Activated CD8-positive, alpha-beta memory T cell treated with anti-CD3 and anti-CD28 coated beads, Interleukin-2, amount 10 ng/mL, durations not matched to agents 7 days and 5 days (primary cell): ENCODE measurements at regions not wholly inside any gene's neighbourhood (a gene's known extent, or its start where the extent isn't known, plus 50 kb on each side); places are given as distances from the start of the nearest gene placed in this dataset.

Experiments
- ATAC-seq: fragments of 150-1000 bp; cut with Tn5 transposase; one replicate; pipeline ENCODE4 v1.10.0; 2021; ENCODE audit warnings: moderate library complexity
- CTCF ChIA-PET: fragments of 350-600 bp; sonication (Branson Sonifier 250); formaldehyde crosslinking; loops from one replicate; lab custom pipeline; 2021; ENCODE audit warnings: antibody characterized with exemption; lab: Charles Lee
- DNase-seq: peaks from one replicate; pipeline ENCODE4 v3.0.0-alpha.2; 2020
- H3K27ac Mint-ChIP-seq: one replicate; pipeline ENCODE4 v1.8.0; 2021; ENCODE audit warnings: mild to moderate bottlenecking, mixed read lengths
- H3K27me3 Mint-ChIP-seq: one replicate; pipeline ENCODE4 v1.8.0; 2021; ENCODE audit warnings: mixed read lengths
- H3K36me3 Mint-ChIP-seq: one replicate; pipeline ENCODE4 v1.8.0; 2021; ENCODE audit warnings: mild to moderate bottlenecking, mixed read lengths
- H3K4me1 Mint-ChIP-seq: one replicate; pipeline ENCODE4 v1.8.0; 2021; ENCODE audit warnings: mixed read lengths
- H3K4me3 Mint-ChIP-seq: one replicate; pipeline ENCODE4 v1.8.0; 2021; ENCODE audit warnings: mild to moderate bottlenecking, moderate library complexity, mixed read lengths
- H3K9me3 Mint-ChIP-seq: one replicate; pipeline ENCODE4 v1.8.0; 2022; ENCODE audit warnings: low read depth, mixed read lengths

DNA sequence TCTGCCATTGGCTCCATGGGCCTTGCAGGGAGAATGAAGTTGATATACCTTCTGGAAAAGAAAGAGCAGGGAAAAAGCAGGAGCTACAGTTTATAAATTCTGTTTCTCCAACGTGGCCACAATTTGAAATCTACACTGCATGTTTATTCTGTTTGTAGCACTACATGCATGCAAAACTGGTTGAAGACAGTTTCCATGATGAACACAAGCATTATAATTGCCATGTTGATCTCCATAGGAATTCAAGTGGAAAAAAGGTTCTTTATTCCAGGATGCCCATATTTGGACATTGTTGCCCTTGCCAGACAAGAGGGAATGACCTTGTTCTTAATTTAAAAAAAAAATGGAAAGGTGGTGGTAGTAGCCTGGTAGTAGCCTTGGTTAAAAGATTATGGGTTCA lies 69.2 kb upstream of the PALM2AKAP2 start:
- DNase-seq (no peak), ATAC-seq (no peak)
- CTCF ChIA-PET = no interaction called here
- H3K4me1 Mint-ChIP-seq = no peaks in the 10 kb centered on the region
- H3K4me3 Mint-ChIP-seq = no peak overlapping the region
- H3K27me3 Mint-ChIP-seq = no peaks in the 10 kb centered on the region
- H3K9me3 Mint-ChIP-seq = no peaks in the 10 kb centered on the region
- H3K27ac Mint-ChIP-seq = no peak overlapping the region
- H3K36me3 Mint-ChIP-seq = no peaks in the 10 kb centered on the region

DNA sequence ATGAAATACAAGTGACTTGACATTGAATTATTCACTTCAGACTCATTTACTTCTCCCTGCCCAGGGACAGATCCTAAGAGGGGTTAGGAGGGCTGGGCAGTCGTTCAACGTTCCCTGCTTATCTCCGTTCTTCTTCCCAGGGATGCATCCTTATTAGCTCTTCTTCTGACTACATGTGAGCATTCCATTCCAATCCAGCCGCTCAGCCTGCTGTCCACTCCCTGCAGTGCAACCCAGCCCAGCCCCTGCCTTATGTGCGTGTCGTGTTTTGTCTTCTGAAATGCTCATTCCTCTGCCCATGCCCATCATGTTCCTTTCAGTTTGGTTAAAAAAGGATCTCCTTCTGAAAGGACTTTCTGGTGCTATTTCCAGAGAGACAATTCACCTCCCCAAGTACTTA lies 64.7 kb upstream of the PALM2AKAP2 start:
- Mint-ChIP-seq H3K27me3 (no peaks in the 10 kb centered on the region), H3K27ac (no peak overlapping the region), H3K4me3 (no peak overlapping the region), H3K36me3 (no peaks in the 10 kb centered on the region), H3K4me1 (no peaks in the 10 kb centered on the region), H3K9me3 (no peaks in the 10 kb centered on the region)
- ATAC-seq (no peak), DNase-seq (no peak)
- CTCF ChIA-PET = no interaction called here

DNA sequence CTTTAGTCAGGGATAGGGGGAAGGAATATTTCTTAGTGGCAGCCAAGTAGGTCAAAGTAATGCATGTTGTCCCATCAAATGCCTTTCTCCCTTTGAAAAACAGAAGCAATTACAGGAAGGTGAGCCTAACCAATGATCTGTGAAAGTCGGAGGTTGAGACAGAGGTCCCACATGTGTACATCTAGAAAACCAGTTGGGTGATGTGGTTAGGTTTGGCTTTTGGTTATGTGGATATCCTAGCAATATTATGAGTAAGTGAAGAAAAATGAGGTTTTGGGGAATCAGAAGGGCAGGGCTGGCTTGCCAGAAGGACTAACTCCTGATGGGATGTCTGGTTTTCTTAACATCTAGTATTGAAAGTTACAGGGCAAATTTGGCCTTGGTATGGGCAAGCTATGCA lies 63.4 kb upstream of the PALM2AKAP2 start:
- H3K4me3 Mint-ChIP-seq = no peak overlapping the region
- ATAC-seq (no peak), DNase-seq (no peak)
- H3K36me3 Mint-ChIP-seq = no peaks in the 10 kb centered on the region
- H3K27me3 Mint-ChIP-seq = no peaks in the 10 kb centered on the region
- H3K4me1 Mint-ChIP-seq = no peaks in the 10 kb centered on the region
- no peak overlapping the region for H3K27ac Mint-ChIP-seq
- CTCF ChIA-PET = no interaction called here
- no peaks in the 10 kb centered on the region for H3K9me3 Mint-ChIP-seq

DNA sequence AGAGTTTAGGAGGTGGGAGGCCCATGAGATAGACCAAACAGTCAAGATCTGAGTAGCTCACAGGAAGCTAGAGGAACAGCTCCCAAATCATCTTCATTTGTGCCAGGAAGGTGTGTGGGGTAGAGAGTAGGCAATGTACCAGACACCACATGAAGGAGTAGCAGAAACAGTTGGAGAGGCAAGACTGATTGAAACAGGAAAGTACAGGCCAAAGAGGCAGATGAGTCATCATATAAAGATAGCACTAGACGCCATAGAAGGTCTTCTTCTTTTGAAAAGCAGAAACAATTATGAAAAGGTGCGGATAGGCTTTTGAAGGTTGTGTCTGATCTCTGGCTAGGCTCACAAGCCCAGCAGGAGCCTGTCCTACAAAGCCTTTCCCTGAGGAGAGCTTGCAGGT lies 62.7 kb upstream of the PALM2AKAP2 start:
- DNase-seq (no peak), ATAC-seq (no peak)
- Mint-ChIP-seq H3K27ac (no peak overlapping the region), H3K27me3 (no peaks in the 10 kb centered on the region), H3K4me1 (no peaks in the 10 kb centered on the region), H3K4me3 (no peak overlapping the region), H3K36me3 (no peaks in the 10 kb centered on the region), H3K9me3 (no peaks in the 10 kb centered on the region)
- CTCF ChIA-PET = no interaction called here

DNA sequence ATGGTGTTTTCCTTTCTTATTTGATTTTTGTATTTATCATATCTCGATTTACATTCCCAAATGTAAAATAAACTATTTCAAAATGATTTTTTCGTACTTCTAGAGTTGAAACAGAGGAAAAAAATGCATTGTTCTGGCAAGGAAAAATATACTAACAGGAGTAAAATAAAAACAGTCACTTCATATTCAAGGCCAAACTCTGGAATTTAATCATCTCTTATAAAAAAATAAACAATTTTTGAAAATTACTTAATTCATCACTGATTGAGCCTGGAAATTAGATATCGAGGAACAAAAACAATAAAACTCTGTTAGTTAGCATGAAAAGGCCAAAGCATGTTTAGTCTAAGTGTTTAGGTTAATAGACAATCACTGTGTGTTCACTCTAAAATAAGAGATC lies 61.1 kb upstream of the PALM2AKAP2 start:
- Mint-ChIP-seq H3K27ac (no peak overlapping the region), H3K36me3 (no peaks in the 10 kb centered on the region), H3K9me3 (no peaks in the 10 kb centered on the region), H3K4me1 (no peaks in the 10 kb centered on the region), H3K4me3 (no peak overlapping the region), H3K27me3 (no peaks in the 10 kb centered on the region)
- DNase-seq (no peak), ATAC-seq (no peak)
- CTCF ChIA-PET = no interaction called here

DNA sequence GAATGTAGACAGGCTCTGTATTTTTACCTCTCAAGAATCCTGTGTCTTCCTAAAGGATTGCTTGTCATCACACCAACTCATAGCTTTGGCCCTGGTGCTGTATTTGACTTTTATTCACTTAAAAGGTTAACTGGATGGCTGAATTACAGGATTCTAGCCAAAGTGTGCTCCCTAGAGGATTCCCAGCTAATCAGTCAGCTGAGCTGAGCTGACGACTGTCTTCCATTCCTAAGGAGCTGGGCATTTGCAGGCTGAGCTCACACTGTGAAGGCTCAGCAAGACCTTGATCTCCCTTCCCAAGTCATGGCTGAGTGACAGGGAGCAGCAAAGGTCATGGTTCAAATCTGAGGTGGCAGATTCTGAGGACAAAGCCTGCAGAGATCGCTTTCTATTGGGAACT lies 59.0 kb upstream of the PALM2AKAP2 start:
- H3K36me3 Mint-ChIP-seq = no peaks in the 10 kb centered on the region
- H3K9me3 Mint-ChIP-seq = no peaks in the 10 kb centered on the region
- no peaks in the 10 kb centered on the region for H3K4me1 Mint-ChIP-seq
- DNase-seq (no peak), ATAC-seq (no peak)
- CTCF ChIA-PET = no interaction called here
- H3K27me3 Mint-ChIP-seq = no peaks in the 10 kb centered on the region
- no peak overlapping the region for H3K4me3 Mint-ChIP-seq
- no peak overlapping the region for H3K27ac Mint-ChIP-seq

DNA sequence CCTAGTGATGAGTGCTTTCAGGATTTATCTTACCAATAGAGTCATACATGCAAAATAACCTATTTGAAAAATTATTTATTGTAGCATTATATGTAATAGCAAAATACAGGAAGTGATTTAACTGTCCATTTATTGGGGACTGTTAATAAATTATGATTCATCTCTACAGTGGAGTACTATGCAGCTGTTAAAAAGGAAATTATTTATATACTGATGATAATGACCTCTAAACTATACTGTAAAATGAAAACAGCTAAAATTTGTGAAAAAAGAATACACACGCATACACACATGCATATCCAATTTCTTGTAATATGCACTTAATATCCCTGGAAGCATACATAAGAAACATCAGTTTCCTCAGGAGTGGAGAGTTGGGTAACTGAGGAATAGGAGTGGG lies 58.0 kb upstream of the PALM2AKAP2 start:
- H3K9me3 Mint-ChIP-seq = no peaks in the 10 kb centered on the region
- no peak for DNase-seq
- CTCF ChIA-PET = no interaction called here
- H3K4me1 Mint-ChIP-seq = no peaks in the 10 kb centered on the region
- H3K27me3 Mint-ChIP-seq = no peaks in the 10 kb centered on the region
- H3K36me3 Mint-ChIP-seq = no peaks in the 10 kb centered on the region
- H3K27ac Mint-ChIP-seq = no peak overlapping the region
- no peak for ATAC-seq
- no peak overlapping the region for H3K4me3 Mint-ChIP-seq

DNA sequence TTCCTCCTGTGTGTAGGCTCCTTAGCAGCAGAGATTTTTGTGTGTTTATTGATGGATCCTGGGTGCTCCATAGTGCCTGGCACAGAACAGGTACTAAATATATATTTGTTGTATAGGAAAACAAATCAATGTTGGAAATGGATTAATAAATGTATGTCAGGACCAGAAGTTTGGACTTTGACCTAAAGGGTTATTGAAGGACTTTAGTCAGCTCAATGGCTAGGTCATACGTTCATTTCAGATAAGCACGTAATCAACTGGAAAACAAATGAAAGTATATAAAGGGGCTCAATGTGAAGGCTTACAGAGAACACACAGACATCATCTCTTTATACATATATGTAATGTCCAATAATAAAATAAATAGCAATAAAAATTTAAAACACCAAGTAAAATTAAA lies 56.2 kb upstream of the PALM2AKAP2 start:
- no peak overlapping the region for H3K27ac Mint-ChIP-seq
- H3K36me3 Mint-ChIP-seq = no peaks in the 10 kb centered on the region
- H3K4me3 Mint-ChIP-seq = no peak overlapping the region
- no peaks in the 10 kb centered on the region for H3K4me1 Mint-ChIP-seq
- ATAC-seq (no peak), DNase-seq (no peak)
- no peaks in the 10 kb centered on the region for H3K9me3 Mint-ChIP-seq
- CTCF ChIA-PET = no interaction called here
- H3K27me3 Mint-ChIP-seq = no peaks in the 10 kb centered on the region

DNA sequence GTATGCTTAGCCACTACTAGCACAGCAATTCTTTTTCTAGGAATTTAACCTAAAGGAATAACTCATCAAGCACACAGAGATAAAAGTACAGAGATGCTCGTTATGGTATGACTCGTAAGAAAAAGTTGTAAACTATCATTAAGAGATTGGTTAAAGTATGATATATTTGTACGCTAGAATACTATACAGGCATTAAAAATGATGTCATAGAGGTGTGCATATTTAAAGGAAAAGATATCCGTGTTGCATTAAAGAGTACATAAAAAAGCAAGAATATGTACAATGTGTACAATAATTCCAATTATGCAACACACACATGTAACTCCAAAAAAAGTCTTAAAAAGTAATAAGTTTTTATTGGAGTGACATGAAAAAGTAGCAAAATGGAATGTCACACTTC lies 54.5 kb upstream of the PALM2AKAP2 start:
- CTCF ChIA-PET = no interaction called here
- Mint-ChIP-seq H3K4me1 (no peaks in the 10 kb centered on the region), H3K36me3 (no peaks in the 10 kb centered on the region), H3K27ac (no peak overlapping the region), H3K9me3 (no peaks in the 10 kb centered on the region), H3K4me3 (no peak overlapping the region), H3K27me3 (no peaks in the 10 kb centered on the region)
- ATAC-seq = no peak
- no peak for DNase-seq

DNA sequence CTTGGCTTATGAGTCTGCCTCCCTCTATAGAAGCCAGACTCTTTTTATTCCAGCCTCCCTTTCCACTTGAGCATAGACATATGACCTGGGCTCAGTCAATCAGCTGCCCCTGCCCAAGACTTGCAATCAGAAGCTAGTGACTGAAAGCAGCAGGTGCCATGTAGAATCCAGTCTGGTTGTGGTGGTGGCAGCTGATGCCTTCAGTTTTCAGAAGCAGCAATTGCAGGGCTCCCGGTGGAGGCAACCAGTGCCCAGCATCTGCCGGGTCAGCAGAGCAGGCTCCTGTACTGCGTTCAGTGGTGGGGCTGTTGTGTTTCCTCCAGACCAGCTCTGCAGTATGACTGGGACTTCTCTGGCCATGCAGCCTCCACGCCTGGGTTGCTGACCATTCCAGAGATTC lies 53.9 kb upstream of the PALM2AKAP2 start:
- no peaks in the 10 kb centered on the region for H3K36me3 Mint-ChIP-seq
- no peak overlapping the region for H3K4me3 Mint-ChIP-seq
- no peak for ATAC-seq

DNA sequence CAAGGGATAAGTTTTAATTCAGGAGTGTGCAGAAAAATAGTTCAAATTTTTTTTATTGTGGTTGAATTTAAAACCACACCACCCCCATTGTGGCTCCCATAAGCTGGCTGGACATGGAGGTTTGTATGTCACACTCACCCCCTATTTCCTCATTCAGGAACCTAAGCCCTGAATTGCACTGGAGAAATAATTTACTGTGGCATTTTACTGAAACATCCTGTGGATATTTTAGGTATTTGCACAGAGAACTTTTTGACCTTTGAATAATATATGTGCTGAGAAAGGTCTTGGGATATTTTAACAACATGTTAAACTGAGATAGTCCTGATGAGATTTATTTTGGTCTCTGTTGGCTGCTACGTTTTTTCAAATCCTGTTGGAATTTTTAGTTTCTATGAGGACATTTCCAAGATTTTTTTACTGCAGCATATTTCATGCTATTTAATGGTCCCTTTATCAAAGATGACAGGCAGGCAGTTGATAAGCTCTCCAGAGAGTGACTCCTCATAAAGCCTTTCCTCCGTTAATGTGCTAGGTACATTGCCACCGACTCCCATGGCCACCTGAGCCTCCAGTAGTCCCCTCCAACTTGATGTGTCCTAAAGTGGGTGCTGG lies 51.2 kb upstream of the PALM2AKAP2 start:
- Mint-ChIP-seq H3K27me3 (no peaks in the 10 kb centered on the region), H3K9me3 (peaks cover 3% of the 10 kb centered on the region), H3K36me3 (no peaks in the 10 kb centered on the region), H3K4me1 (no peaks in the 10 kb centered on the region), H3K27ac (no peak overlapping the region), H3K4me3 (no peak overlapping the region)
- CTCF ChIA-PET = no interaction called here
- no peak for ATAC-seq
- no peak for DNase-seq

More for the DNA sequence above, 53.9 kb upstream of the PALM2AKAP2 start:
- CTCF ChIA-PET = no interaction called here
- peaks cover 3% of the 10 kb centered on the region for H3K9me3 Mint-ChIP-seq
- H3K4me1 Mint-ChIP-seq = no peaks in the 10 kb centered on the region
- no peaks in the 10 kb centered on the region for H3K27me3 Mint-ChIP-seq
- no peak for DNase-seq
- H3K27ac Mint-ChIP-seq = no peak overlapping the region

DNA sequence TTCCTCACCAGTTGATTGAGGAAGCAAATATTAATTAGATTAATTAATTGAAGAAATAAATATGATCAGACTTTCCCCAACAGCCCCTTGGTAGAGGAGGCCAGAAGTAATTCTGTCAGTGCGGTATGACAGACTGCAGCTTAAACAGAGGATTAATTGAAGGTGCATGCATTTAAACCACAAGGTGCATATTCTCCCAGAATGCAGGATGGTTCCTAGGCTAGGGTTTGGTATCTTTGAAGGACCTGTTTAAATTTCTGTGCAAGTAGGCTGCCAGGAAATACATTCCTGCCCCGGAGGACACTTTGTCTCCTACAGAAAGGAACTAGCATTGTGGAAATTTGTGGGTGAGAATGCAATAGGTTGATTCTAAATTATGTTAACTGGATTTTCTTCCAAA lies 50.5 kb upstream of the PALM2AKAP2 start:
- DNase-seq (no peak), ATAC-seq (no peak)
- Mint-ChIP-seq H3K9me3 (peaks cover 3% of the 10 kb centered on the region), H3K36me3 (no peaks in the 10 kb centered on the region), H3K4me3 (no peak overlapping the region), H3K27ac (no peak overlapping the region), H3K4me1 (no peaks in the 10 kb centered on the region), H3K27me3 (no peaks in the 10 kb centered on the region)
- CTCF ChIA-PET = no interaction called here
